GM23338 (cell line): ENCODE measurements at regions not wholly inside any gene's neighbourhood (a gene's known extent, or its start where the extent isn't known, plus 50 kb on each side); places are given as distances from the start of the nearest gene placed in this dataset.

Experiments
- CREB1 ChIP-seq: fragments of 250-450 bp; sonication (Bioruptor Pico); IDR thresholded peaks from 2 replicates; pipeline ENCODE4 v1.5.0; 2020; ENCODE audit warnings: low read depth, mild to moderate bottlenecking, moderate library complexity
- CTCF ChIP-seq, 2 experiments: fragments of 200-600 bp in 1 of 2; sonication (generic) in 1 of 2; conservative IDR thresholded peaks; 2 replicates each; pipeline versions ENCODE4 v1.5.1 to v1.6.1; 2016 to 2017; ENCODE audit warnings: antibody characterized with exemption in 2 of 2, low read depth in 2 of 2, mild to moderate bottlenecking in 2 of 2, moderate library complexity in 1 of 2
- EZH2 ChIP-seq: fragments of 200-600 bp; sonication (generic); IDR thresholded peaks from one replicate; pipeline ENCODE4 v1.8.0; 2017; ENCODE audit warnings: antibody characterized with exemption, mild to moderate bottlenecking, low read depth; ENCODE audit not compliant: unreplicated experiment
- EZH2phosphoT487 ChIP-seq: fragments of 200-600 bp; sonication (generic); IDR thresholded peaks from one replicate; pipeline ENCODE4 v1.8.1; 2018; ENCODE audit warnings: antibody characterized with exemption; ENCODE audit not compliant: unreplicated experiment
- JUNB ChIP-seq: IDR thresholded peaks from one replicate; pipeline ENCODE4 v1.6.1; 2016; ENCODE audit warnings: antibody characterized with exemption; ENCODE audit not compliant: unreplicated experiment
- NANOG ChIP-seq: IDR thresholded peaks from 2 replicates; pipeline ENCODE4 v1.6.1; 2016; ENCODE audit warnings: antibody characterized with exemption, borderline replicate concordance
- POLR2AphosphoS5 ChIP-seq: IDR thresholded peaks from 2 replicates; pipeline ENCODE4 v1.6.1; 2016; ENCODE audit warnings: antibody characterized with exemption, low read depth
- REST ChIP-seq: IDR thresholded peaks from one replicate; pipeline ENCODE4 v1.6.1; 2018; ENCODE audit warnings: antibody characterized with exemption; ENCODE audit not compliant: unreplicated experiment
- STAT1 ChIP-seq: IDR thresholded peaks from one replicate; pipeline ENCODE4 v1.6.1; 2016; ENCODE audit warnings: antibody characterized with exemption; ENCODE audit not compliant: unreplicated experiment
- ZNF331 ChIP-seq: fragments of 250-450 bp; sonication (Bioruptor Pico); IDR thresholded peaks from 2 replicates; pipeline ENCODE4 v1.5.0; 2020; ENCODE audit warnings: low read depth, mild to moderate bottlenecking, moderate library complexity

- no peak for TF ChIP-seq CTCF (conservative IDR thresholded peaks at IDR 0.05; ENCODE audit: low read depth in 2 of 2)
- no peak for TF ChIP-seq POLR2AphosphoS5
- no peak for TF ChIP-seq REST
- no peak for TF ChIP-seq EZH2
- no peak for TF ChIP-seq JUNB
- TF ChIP-seq CREB1 (CRISPR knock-in tag) = no peak
- no peak for TF ChIP-seq STAT1
- TF ChIP-seq ZNF331 (CRISPR knock-in tag) = no peak
- TF ChIP-seq NANOG = no peak
- no peak for TF ChIP-seq EZH2phosphoT487
Observed at GRCh38 chr11:23010790-23011335, 150.6 kb upstream of the CCDC179 start.
